GM21529 (cell line): ENCODE measurements at regions not wholly inside any gene's neighbourhood (a gene's known extent, or its start where the extent isn't known, plus 50 kb on each side); places are given as distances from the start of the nearest gene placed in this dataset.

Experiments used
- ATAC-seq: cut with Tn5 transposase; IDR thresholded peaks from one replicate; pipeline ENCODE4 v1.9.1; 2021; ENCODE audit not compliant: unreplicated experiment

- ATAC-seq: no peak
Measured at GRCh38 chr2:4134551-4135550, 431.5 kb downstream of the DCDC2C start.

GRCh38 chr2:4135765-4136164 lies 432.4 kb downstream of the DCDC2C start:
- ATAC-seq: no peak

GRCh38 chr2:4139316-4139715 lies 435.9 kb downstream of the DCDC2C start:
- ATAC-seq: no peak

GRCh38 chr2:4139731-4140130 lies 436.4 kb downstream of the DCDC2C start:
- ATAC-seq: no peak

GRCh38 chr2:4140281-4140970 lies 437.1 kb downstream of the DCDC2C start:
- no peak for ATAC-seq

- ATAC-seq: no peak
Measured at GRCh38 chr2:4144731-4145130, 441.4 kb downstream of the DCDC2C start.

- no peak for ATAC-seq
Measured at GRCh38 chr2:4151521-4151920, 448.1 kb downstream of the DCDC2C start.

- ATAC-seq: no peak
Measured at GRCh38 chr2:4152051-4152450, 448.7 kb downstream of the DCDC2C start.

- no peak for ATAC-seq
Measured at GRCh38 chr2:4168834-4169233, 465.5 kb downstream of the DCDC2C start.

GRCh38 chr2:4174796-4175195 lies 471.4 kb downstream of the DCDC2C start:
- ATAC-seq: no peak

GRCh38 chr2:4175343-4175742 lies 472.0 kb downstream of the DCDC2C start:
- no peak for ATAC-seq

GRCh38 chr2:4180631-4181030 lies 477.3 kb downstream of the DCDC2C start:
- ATAC-seq: no peak

- no peak for ATAC-seq
Measured at GRCh38 chr2:4181062-4181461, 477.7 kb downstream of the DCDC2C start.

GRCh38 chr2:4188561-4188960 lies 485.2 kb downstream of the DCDC2C start:
- no peak for ATAC-seq

- ATAC-seq: no peak
Measured at GRCh38 chr2:4190548-4190947, 487.2 kb downstream of the DCDC2C start.

- ATAC-seq: no peak
Measured at GRCh38 chr2:4192119-4192518, 488.7 kb downstream of the DCDC2C start.

GRCh38 chr2:4214444-4215205 lies 511.2 kb downstream of the DCDC2C start:
- no peak for ATAC-seq

GRCh38 chr2:4217737-4218136 lies 514.4 kb downstream of the DCDC2C start:
- no peak for ATAC-seq

GRCh38 chr2:4219101-4219500 lies 515.7 kb downstream of the DCDC2C start:
- ATAC-seq: no peak

- ATAC-seq: no peak
Measured at GRCh38 chr2:4219571-4219970, 516.2 kb downstream of the DCDC2C start.

GRCh38 chr2:4221434-4221833 lies 518.1 kb downstream of the DCDC2C start:
- ATAC-seq: no peak
